ENCODE measurements at regions not wholly inside any gene's neighbourhood (a gene's known extent, or its start where the extent isn't known, plus 50 kb on each side); places are given as distances from the start of the nearest gene placed in this dataset.

DNA sequence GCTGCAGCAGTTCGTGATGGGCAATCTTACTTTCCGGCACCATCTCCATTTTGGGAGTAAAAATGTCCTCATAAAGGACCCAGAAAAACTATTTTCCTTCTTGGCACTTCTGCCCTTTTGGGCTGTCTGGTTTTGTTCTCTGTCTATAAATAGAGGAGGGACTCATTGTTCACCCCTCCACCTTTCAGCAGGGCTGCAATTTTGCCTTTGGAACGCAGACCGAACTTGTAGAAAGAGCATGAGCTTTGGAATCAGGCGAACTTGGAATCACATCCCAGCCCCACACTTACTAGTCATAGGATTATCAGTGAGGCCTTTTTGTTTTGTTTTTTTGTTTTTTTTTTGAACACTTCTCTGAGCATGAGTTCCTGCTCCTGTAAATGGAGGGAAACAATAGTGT is 178.1 kb upstream of the IL12B start:
- Histone ChIP-seq H3K4me1 (ENCODE audit: insufficient read depth, poor library complexity, severe bottlenecking) (peaks cover 6% of the 10 kb centered on the region), H3K27ac (ENCODE audit: poor library complexity, severe bottlenecking) (no peak overlapping the region), H3K27me3 (ENCODE audit: insufficient read depth, poor library complexity, severe bottlenecking) (no peaks in the 10 kb centered on the region), H3K36me3 (ENCODE audit: low read depth) (no peaks in the 10 kb centered on the region), H3K9me3 (ENCODE audit: severe bottlenecking) (no peaks in the 10 kb centered on the region), H3K4me3 (ENCODE audit: severe bottlenecking) (no peak overlapping the region)
- no peak for DNase-seq (ENCODE audit: low spot score)
- ATAC-seq (ENCODE audit: low read depth), result no peak
- TF ChIP-seq CTCF (IDR thresholded peaks at IDR 0.05; ENCODE audit: poor library complexity, severe bottlenecking), result no peak

GRCh38 chr5:159509002-159509660 is 178.8 kb upstream of the IL12B start:
- Histone ChIP-seq H3K9me3 (ENCODE audit: severe bottlenecking) (no peaks in the 10 kb centered on the region), H3K27ac (ENCODE audit: poor library complexity, severe bottlenecking) (no peak overlapping the region), H3K36me3 (ENCODE audit: low read depth) (no peaks in the 10 kb centered on the region), H3K4me3 (ENCODE audit: severe bottlenecking) (no peak overlapping the region), H3K4me1 (ENCODE audit: insufficient read depth, poor library complexity, severe bottlenecking) (peaks cover 6% of the 10 kb centered on the region), H3K27me3 (ENCODE audit: insufficient read depth, poor library complexity, severe bottlenecking) (no peaks in the 10 kb centered on the region)
- ATAC-seq (ENCODE audit: low read depth) (no peak), DNase-seq (ENCODE audit: low spot score) (no peak)
- TF ChIP-seq CTCF (IDR thresholded peaks at IDR 0.05; ENCODE audit: poor library complexity, severe bottlenecking), result no peak

DNA sequence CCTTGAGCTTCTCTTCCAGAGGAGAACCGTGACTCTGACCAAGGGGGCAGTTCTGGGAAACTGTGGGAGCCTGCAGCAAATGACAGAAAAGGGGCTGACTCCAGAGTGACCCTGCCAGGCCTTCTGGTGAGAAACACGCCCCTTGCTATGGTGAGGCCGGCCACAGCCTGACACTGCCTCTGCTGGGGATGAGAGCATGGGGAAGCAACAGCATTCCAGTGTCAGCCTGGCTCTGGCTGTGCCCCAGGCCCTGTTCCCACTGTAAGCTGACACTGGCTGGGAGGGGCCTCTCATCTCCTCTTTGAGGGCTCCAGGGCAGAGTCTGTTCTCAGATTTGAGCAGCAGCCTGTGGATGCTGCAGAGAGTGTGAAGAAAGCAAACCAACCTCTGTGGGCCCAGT is 180.0 kb upstream of the IL12B start:
- H3K27ac ChIP-seq (ENCODE audit: poor library complexity, severe bottlenecking), result no peak overlapping the region
- TF ChIP-seq CTCF (IDR thresholded peaks at IDR 0.05; ENCODE audit: poor library complexity, severe bottlenecking), result no peak
- H3K4me1 ChIP-seq (ENCODE audit: insufficient read depth, poor library complexity, severe bottlenecking), result peaks cover 6% of the 10 kb centered on the region
- H3K9me3 ChIP-seq (ENCODE audit: severe bottlenecking), result no peaks in the 10 kb centered on the region
- H3K27me3 ChIP-seq (ENCODE audit: insufficient read depth, poor library complexity, severe bottlenecking), result no peaks in the 10 kb centered on the region
- peak; percentile 92 for ATAC-seq (ENCODE audit: low read depth)
- no peak overlapping the region for H3K4me3 ChIP-seq (ENCODE audit: severe bottlenecking)
- H3K36me3 ChIP-seq (ENCODE audit: low read depth), result no peaks in the 10 kb centered on the region
- no peak for DNase-seq (ENCODE audit: low spot score)

DNA sequence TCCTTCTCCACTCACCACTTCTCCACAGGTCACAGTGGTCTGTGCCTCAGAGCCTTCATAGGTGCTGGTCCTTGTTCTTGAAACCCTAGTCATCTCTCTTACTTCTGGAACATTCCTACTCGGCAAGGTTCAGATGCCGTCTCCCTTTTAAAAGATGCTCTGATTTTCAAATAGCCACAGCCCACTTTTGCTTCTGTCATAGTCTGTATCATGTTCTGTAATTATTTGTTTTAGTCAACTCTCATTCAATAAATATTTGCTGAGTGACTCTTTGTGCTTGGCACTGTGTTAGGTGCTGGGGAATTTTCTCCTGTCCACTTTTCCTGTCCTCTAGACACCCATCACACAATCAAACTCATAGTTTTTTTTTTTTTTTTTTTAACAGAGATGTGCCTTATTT is 181.3 kb upstream of the IL12B start:
- peaks cover 6% of the 10 kb centered on the region for H3K4me1 ChIP-seq (ENCODE audit: insufficient read depth, poor library complexity, severe bottlenecking)
- no peaks in the 10 kb centered on the region for H3K9me3 ChIP-seq (ENCODE audit: severe bottlenecking)
- H3K27me3 ChIP-seq (ENCODE audit: insufficient read depth, poor library complexity, severe bottlenecking), result no peaks in the 10 kb centered on the region
- ATAC-seq (ENCODE audit: low read depth), result peak; percentile 72
- no peak for TF ChIP-seq CTCF (IDR thresholded peaks at IDR 0.05; ENCODE audit: poor library complexity, severe bottlenecking)
- H3K4me3 ChIP-seq (ENCODE audit: severe bottlenecking), result no peak overlapping the region
- H3K36me3 ChIP-seq (ENCODE audit: low read depth), result no peaks in the 10 kb centered on the region
- H3K27ac ChIP-seq (ENCODE audit: poor library complexity, severe bottlenecking), result no peak overlapping the region
- no peak for DNase-seq (ENCODE audit: low spot score)

DNA sequence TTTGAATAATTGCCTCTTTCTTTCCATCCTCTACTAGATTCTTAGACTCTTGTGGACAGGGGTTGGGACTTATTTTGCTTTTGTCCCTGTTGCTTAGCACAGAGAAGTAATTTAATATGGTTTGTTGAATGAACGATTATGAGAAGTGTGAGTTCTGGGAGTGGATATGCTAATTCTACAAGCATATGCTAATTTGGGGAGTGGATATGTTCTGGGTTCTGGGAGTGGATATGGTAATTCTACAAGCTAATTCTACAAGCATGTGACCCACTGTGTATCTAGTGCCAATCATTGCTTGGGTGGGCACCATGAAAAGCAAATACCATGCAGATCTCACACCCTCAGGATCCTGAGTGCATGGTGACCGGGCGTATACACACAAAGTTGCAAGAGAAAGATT is 181.8 kb upstream of the IL12B start:
- Histone ChIP-seq H3K27me3 (ENCODE audit: insufficient read depth, poor library complexity, severe bottlenecking) (no peaks in the 10 kb centered on the region), H3K4me1 (ENCODE audit: insufficient read depth, poor library complexity, severe bottlenecking) (peaks cover 6% of the 10 kb centered on the region), H3K36me3 (ENCODE audit: low read depth) (no peaks in the 10 kb centered on the region), H3K27ac (ENCODE audit: poor library complexity, severe bottlenecking) (no peak overlapping the region), H3K9me3 (ENCODE audit: severe bottlenecking) (no peaks in the 10 kb centered on the region), H3K4me3 (ENCODE audit: severe bottlenecking) (no peak overlapping the region)
- ATAC-seq (ENCODE audit: low read depth) (no peak), DNase-seq (ENCODE audit: low spot score) (no peak)
- TF ChIP-seq CTCF (IDR thresholded peaks at IDR 0.05; ENCODE audit: poor library complexity, severe bottlenecking), result no peak
